Activated CD4-positive, alpha-beta T cell treated with anti-CD3 and anti-CD28 coated beads, Interleukin-2, Interleukin-6, amounts not matched to agents 100 ng/mL and 50 ng/mL, durations not matched to agents 16 hours and 8 hours (primary cell): ENCODE measurements at regions not wholly inside any gene's neighbourhood (a gene's known extent, or its start where the extent isn't known, plus 50 kb on each side); places are given as distances from the start of the nearest gene placed in this dataset.

ENCODE experiments used
- DNase-seq: peaks from one replicate; pipeline ENCODE4 v3.0.0-alpha.2; 2020

- no peak for DNase-seq
Measured at GRCh38 chr5:3827624-3828023, 232.0 kb downstream of the IRX1 start.

- no peak for DNase-seq
Measured at GRCh38 chr5:3828761-3829160, 233.1 kb downstream of the IRX1 start.

- DNase-seq, result no peak
Measured at GRCh38 chr5:3833566-3833965, 237.9 kb downstream of the IRX1 start.

- no peak for DNase-seq
Measured at GRCh38 chr5:3835811-3836210, 240.2 kb downstream of the IRX1 start.

- DNase-seq, result no peak
Measured at GRCh38 chr5:3836528-3836927, 240.9 kb downstream of the IRX1 start.

- no peak for DNase-seq
Measured at GRCh38 chr5:3837506-3837905, 241.9 kb downstream of the IRX1 start.

- DNase-seq, result no peak
Measured at GRCh38 chr5:3839151-3839550, 243.5 kb downstream of the IRX1 start.

GRCh38 chr5:3842591-3842990 lies 247.0 kb downstream of the IRX1 start:
- no peak for DNase-seq

GRCh38 chr5:3843706-3844105 lies 248.1 kb downstream of the IRX1 start:
- no peak for DNase-seq

GRCh38 chr5:3844266-3844665 lies 248.6 kb downstream of the IRX1 start:
- no peak for DNase-seq

- DNase-seq, result no peak
Measured at GRCh38 chr5:3845230-3845629, 249.6 kb downstream of the IRX1 start.

GRCh38 chr5:3852161-3852916 lies 256.7 kb downstream of the IRX1 start:
- no peak for DNase-seq

- DNase-seq, result no peak
Measured at GRCh38 chr5:3853362-3853761, 257.7 kb downstream of the IRX1 start.

- DNase-seq, result no peak
Measured at GRCh38 chr5:3854188-3854821, 258.7 kb downstream of the IRX1 start.

GRCh38 chr5:3856036-3856435 lies 260.4 kb downstream of the IRX1 start:
- no peak for DNase-seq

- DNase-seq, result no peak
Measured at GRCh38 chr5:3858524-3858923, 262.9 kb downstream of the IRX1 start.

- DNase-seq, result no peak
Measured at GRCh38 chr5:3862906-3863305, 267.3 kb downstream of the IRX1 start.

- DNase-seq, result no peak
Measured at GRCh38 chr5:3875144-3875543, 279.5 kb downstream of the IRX1 start.

- no peak for DNase-seq
Measured at GRCh38 chr5:3878267-3878666, 282.6 kb downstream of the IRX1 start.

GRCh38 chr5:3883040-3883439 lies 287.4 kb downstream of the IRX1 start:
- no peak for DNase-seq

- no peak for DNase-seq
Measured at GRCh38 chr5:3886524-3887451, 291.2 kb downstream of the IRX1 start.

- DNase-seq, result no peak
Measured at GRCh38 chr5:3888310-3888709, 292.7 kb downstream of the IRX1 start.

GRCh38 chr5:3889412-3890142 lies 293.9 kb downstream of the IRX1 start:
- DNase-seq, result no peak
